GM12892 (cell line): ENCODE measurements at regions not wholly inside any gene's neighbourhood (a gene's known extent, or its start where the extent isn't known, plus 50 kb on each side); places are given as distances from the start of the nearest gene placed in this dataset.

Experiments
- POLR2A ChIP-seq: IDR thresholded peaks from 2 replicates; pipeline ENCODE4 v1.6.1; 2011; ENCODE audit warnings: low read depth, low read length, control low read depth
- POLR2AphosphoS5 ChIP-seq: IDR thresholded peaks from 2 replicates; pipeline ENCODE4 v1.6.1; 2011; ENCODE audit warnings: low read depth, low read length, control low read depth
- TAF1 ChIP-seq: IDR thresholded peaks from 2 replicates; pipeline ENCODE4 v1.6.1; 2011; ENCODE audit warnings: low read depth, mild to moderate bottlenecking, control low read depth, low read length, borderline replicate concordance

- TF ChIP-seq POLR2A (no peak), POLR2AphosphoS5 (no peak), TAF1 (no peak)
These were observed 401.4 kb downstream of the PCNX1 start for GRCh38 chr14:71308671-71309070.
